A673 (cell line): ENCODE measurements at regions not wholly inside any gene's neighbourhood (a gene's known extent, or its start where the extent isn't known, plus 50 kb on each side); places are given as distances from the start of the nearest gene placed in this dataset.

Experiments
- BruUV-seq: library from RNA; stranded (reverse); fragments of 400-500 nt; replicated peaks from 2 replicates; lab custom pipeline; 2021; lab: Mats Ljungman, UMichigan
- CTCF ChIA-PET: fragments of 300-600 bp; sonication (Branson Sonifier 250); formaldehyde crosslinking; loops from one replicate; lab custom pipeline; 2022; ENCODE audit warnings: antibody characterized with exemption; lab: Charles Lee
- POLR2A ChIA-PET: fragments of 300-600 bp; sonication (Branson Sonifier 250); formaldehyde crosslinking; loops from one replicate; lab custom pipeline; 2022; ENCODE audit warnings: antibody characterized with exemption; ENCODE audit not compliant: low non-redundant PET; lab: Charles Lee
- DNase-seq: peaks from one replicate; pipeline ENCODE4 v3.0.0-alpha.2; 2015; ENCODE audit warnings: low spot score
- H3K27ac ChIP-seq: fragments of 200-600 bp; sonication (generic); 2 replicates; pipeline ENCODE4 v1.5.1; 2016; ENCODE audit warnings: mixed run types, low read depth, mild to moderate bottlenecking, mixed read lengths, antibody characterized with exemption, low read length; ENCODE audit not compliant: poor library complexity, severe bottlenecking
- H3K27me3 ChIP-seq: fragments of 200-600 bp; sonication (generic); replicated peaks from 2 replicates; pipeline ENCODE4 v1.6.1; 2017; ENCODE audit warnings: mixed run types, low read depth, mild to moderate bottlenecking, mixed read lengths, antibody characterized with exemption, low read length; ENCODE audit not compliant: insufficient read depth, poor library complexity
- H3K36me3 ChIP-seq: fragments of 200-600 bp; sonication (generic); 2 replicates; pipeline ENCODE4 v1.6.1; 2016; ENCODE audit warnings: mixed run types, mild to moderate bottlenecking, mixed read lengths, antibody characterized with exemption, low read length; ENCODE audit not compliant: insufficient read depth, poor library complexity, severe bottlenecking
- H3K4me1 ChIP-seq: fragments of 200-600 bp; sonication (generic); 2 replicates; pipeline ENCODE4 v1.6.1; 2017; ENCODE audit warnings: mixed run types, mild to moderate bottlenecking, mixed read lengths, antibody characterized with exemption, low read length; ENCODE audit not compliant: insufficient read depth, poor library complexity, severe bottlenecking
- H3K4me3 ChIP-seq: fragments of 200-600 bp; sonication (generic); 2 replicates; pipeline ENCODE4 v1.5.1; 2016; ENCODE audit warnings: low read depth, mixed run types, mild to moderate bottlenecking, mixed read lengths, low read length; ENCODE audit not compliant: poor library complexity, severe bottlenecking
- H3K9me3 ChIP-seq: fragments of 200-600 bp; sonication (generic); 2 replicates; pipeline ENCODE4 v1.6.1; 2016; ENCODE audit warnings: mixed run types, low read depth, mild to moderate bottlenecking, mixed read lengths, antibody characterized with exemption, low read length; ENCODE audit not compliant: poor library complexity, severe bottlenecking
- EZH2 ChIP-seq: fragments of 200-600 bp; sonication (generic); IDR thresholded peaks from 2 replicates; pipeline ENCODE4 v1.6.1; 2017; ENCODE audit warnings: borderline replicate concordance, low read depth, mild to moderate bottlenecking, mixed read lengths, antibody characterized with exemption, low read length; ENCODE audit not compliant: poor library complexity, severe bottlenecking
- intact Hi-C: fragments of 100-400 bp; cut with micrococcal nuclease; formaldehyde crosslinking; loops from one replicate; pipeline ENCODE4 v1.10.0; 2022; ENCODE audit not compliant: unreplicated experiment
- TF ChIP-seq, protein P1 (sequence below): fragments of 300-800, 200-600 bp; sonication (generic); conservative IDR thresholded peaks from 2 replicates; pipeline ENCODE4 v1.5.1; 2017; ENCODE audit warnings: low read depth, mild to moderate bottlenecking, antibody characterized with exemption, low read length, moderate library complexity, mixed read lengths

DNA sequence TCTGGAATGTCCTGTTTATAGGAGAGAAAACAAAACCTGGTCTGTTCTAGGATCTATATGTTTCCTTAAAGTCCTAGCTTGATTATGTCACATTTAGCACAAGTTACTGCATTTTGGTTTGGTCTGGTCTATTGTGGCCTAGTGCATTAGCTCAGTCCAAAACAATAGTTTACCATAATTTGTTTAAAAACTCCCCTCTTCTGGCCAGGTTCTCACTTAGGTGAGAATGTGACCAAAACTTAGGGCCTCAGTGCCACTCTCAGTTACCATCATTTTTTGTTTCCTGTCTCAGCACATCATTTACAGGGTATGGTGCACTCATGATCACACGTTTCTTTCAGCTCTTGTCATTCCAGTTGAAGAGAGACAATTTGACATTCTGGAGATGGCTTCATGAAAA, 378.5 kb downstream of the KLHL4 start:
- CTCF ChIA-PET = no interaction called here

DNA sequence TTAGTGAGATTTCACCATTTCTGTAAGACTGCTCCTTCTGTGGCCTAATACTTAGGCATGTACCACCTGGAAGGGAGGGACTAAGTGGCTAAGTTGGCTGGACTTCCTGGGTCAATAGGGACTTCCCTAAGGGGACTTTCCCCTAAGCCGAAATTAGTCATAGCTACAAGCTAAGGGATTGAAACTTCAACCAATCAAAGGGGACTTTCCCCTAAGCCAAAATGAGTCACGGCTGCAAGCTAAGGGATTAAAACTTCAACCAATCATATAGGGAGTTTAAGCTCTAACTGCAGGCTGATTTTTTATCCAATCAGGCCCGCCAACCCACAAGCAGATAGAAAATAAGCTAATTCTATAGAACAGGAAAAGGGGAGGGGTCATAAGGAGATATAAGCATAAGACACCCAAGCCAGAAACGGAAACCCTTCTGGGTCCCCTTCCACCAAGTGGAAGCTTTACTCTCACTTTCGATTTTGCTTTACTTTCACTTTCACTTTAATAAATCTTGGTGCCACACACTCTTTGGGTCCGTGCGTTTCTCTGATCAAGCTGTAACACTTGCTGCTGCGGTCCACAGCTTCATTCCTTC, 382.8 kb downstream of the KLHL4 start:
- H3K36me3 ChIP-seq = no peaks in the 10 kb centered on the region
- DNase-seq = no peak
- H3K4me3 ChIP-seq = no peak overlapping the region
- intact Hi-C loops = no loop called here
- CTCF ChIA-PET = no interaction called here
- H3K27ac ChIP-seq = no peak overlapping the region
- H3K4me1 ChIP-seq = no peaks in the 10 kb centered on the region
- no TSS peak for BruUV-seq
- POLR2A ChIA-PET = no interaction called here
- H3K27me3 ChIP-seq = no peaks in the 10 kb centered on the region
- H3K9me3 ChIP-seq = peaks cover 3% of the 10 kb centered on the region
- TF ChIP-seq EZH2 = no peak
- TF ChIP-seq, protein P1, sequence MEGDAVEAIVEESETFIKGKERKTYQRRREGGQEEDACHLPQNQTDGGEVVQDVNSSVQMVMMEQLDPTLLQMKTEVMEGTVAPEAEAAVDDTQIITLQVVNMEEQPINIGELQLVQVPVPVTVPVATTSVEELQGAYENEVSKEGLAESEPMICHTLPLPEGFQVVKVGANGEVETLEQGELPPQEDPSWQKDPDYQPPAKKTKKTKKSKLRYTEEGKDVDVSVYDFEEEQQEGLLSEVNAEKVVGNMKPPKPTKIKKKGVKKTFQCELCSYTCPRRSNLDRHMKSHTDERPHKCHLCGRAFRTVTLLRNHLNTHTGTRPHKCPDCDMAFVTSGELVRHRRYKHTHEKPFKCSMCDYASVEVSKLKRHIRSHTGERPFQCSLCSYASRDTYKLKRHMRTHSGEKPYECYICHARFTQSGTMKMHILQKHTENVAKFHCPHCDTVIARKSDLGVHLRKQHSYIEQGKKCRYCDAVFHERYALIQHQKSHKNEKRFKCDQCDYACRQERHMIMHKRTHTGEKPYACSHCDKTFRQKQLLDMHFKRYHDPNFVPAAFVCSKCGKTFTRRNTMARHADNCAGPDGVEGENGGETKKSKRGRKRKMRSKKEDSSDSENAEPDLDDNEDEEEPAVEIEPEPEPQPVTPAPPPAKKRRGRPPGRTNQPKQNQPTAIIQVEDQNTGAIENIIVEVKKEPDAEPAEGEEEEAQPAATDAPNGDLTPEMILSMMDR = no peak

More for the DNA sequence above, 378.5 kb downstream of the KLHL4 start:
- DNase-seq = no peak
- TF ChIP-seq, protein P1 = no peak
- no peak for TF ChIP-seq EZH2
- Histone ChIP-seq H3K27me3 (no peaks in the 10 kb centered on the region), H3K4me1 (no peaks in the 10 kb centered on the region), H3K9me3 (no peaks in the 10 kb centered on the region), H3K36me3 (no peaks in the 10 kb centered on the region), H3K27ac (no peak overlapping the region), H3K4me3 (no peak overlapping the region)
- intact Hi-C loops = no loop called here
- POLR2A ChIA-PET = no interaction called here
- no TSS peak for BruUV-seq

DNA sequence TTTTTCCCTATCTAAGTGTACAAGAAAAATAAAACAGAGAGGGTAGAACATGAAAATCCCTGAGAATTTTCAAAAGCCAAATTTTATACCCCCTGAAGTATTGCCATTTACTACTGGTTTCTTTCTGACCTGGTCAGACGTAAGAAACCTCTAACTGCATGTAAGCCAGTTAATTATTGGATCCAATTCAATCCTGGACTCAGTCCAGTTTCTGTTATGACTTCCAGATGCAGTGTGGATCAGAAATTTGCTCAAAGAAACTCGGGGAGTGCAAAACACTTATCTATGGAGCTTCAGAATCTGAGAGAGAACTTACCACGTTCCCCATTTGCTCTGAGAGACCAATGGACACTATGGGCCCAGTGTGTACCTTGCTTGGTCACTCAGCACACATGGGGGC, 383.5 kb downstream of the KLHL4 start:
- H3K9me3 ChIP-seq = peaks cover 3% of the 10 kb centered on the region
- DNase-seq = no peak
- no peak overlapping the region for H3K4me3 ChIP-seq
- POLR2A ChIA-PET = no interaction called here
- H3K27me3 ChIP-seq = no peaks in the 10 kb centered on the region
- H3K4me1 ChIP-seq = no peaks in the 10 kb centered on the region
- TF ChIP-seq EZH2 = no peak
- TF ChIP-seq, protein P1 = no peak
- no peaks in the 10 kb centered on the region for H3K36me3 ChIP-seq
- no TSS peak for BruUV-seq
- intact Hi-C loops = no loop called here
- H3K27ac ChIP-seq = no peak overlapping the region
- CTCF ChIA-PET = no interaction called here
